Panc1 (cell line): ENCODE measurements at regions not wholly inside any gene's neighbourhood (a gene's known extent, or its start where the extent isn't known, plus 50 kb on each side); places are given as distances from the start of the nearest gene placed in this dataset.

Source experiments
- ATAC-seq: fragments of 200-7000 bp; cut with Tn5 transposase; 2 replicates; pipeline ENCODE4 v1.9.1; 2020; ENCODE audit warnings: mild to moderate bottlenecking, moderate library complexity
- BruUV-seq: library from RNA; stranded (reverse); fragments of 400-500 nt; replicated peaks from 2 replicates; lab custom pipeline; 2021; lab: Mats Ljungman, UMichigan
- CTCF ChIA-PET: fragments of 300-600 bp; sonication (Branson Sonifier 250); formaldehyde crosslinking; loops from one replicate; lab custom pipeline; 2022; ENCODE audit warnings: antibody characterized with exemption; lab: Charles Lee
- POLR2A ChIA-PET: fragments of 300-600 bp; sonication (Branson Sonifier 250); formaldehyde crosslinking; loops from one replicate; lab custom pipeline; 2022; ENCODE audit warnings: antibody characterized with exemption; lab: Charles Lee
- DNase-seq: peaks from one replicate; pipeline ENCODE4 v3.0.0-alpha.2; 2010; ENCODE audit warnings: low read depth, low spot score
- H3K27ac ChIP-seq: 2 replicates; pipeline ENCODE4 v1.5.1; 2011; ENCODE audit warnings: mild to moderate bottlenecking, low read length, inconsistent platforms
- H3K27me3 ChIP-seq: fragments of 200-500 bp; sonication (Bioruptor generic); 2 replicates; pipeline ENCODE4 v1.6.0; 2014; ENCODE audit warnings: low read length, inconsistent platforms; ENCODE audit not compliant: control insufficient read depth, insufficient read depth
- H3K36me3 ChIP-seq: fragments of 200-500 bp; sonication (Bioruptor generic); 2 replicates; pipeline ENCODE4 v1.5.1; 2014; ENCODE audit warnings: inconsistent platforms, mild to moderate bottlenecking, low read length, moderate library complexity; ENCODE audit not compliant: control insufficient read depth, insufficient read depth
- H3K4me1 ChIP-seq: 2 replicates; pipeline ENCODE4 v1.5.1; 2011; ENCODE audit warnings: inconsistent platforms, mild to moderate bottlenecking, low read length, moderate library complexity; ENCODE audit not compliant: control insufficient read depth, insufficient read depth
- H3K4me3 ChIP-seq, 2 experiments: 2 replicates each; pipeline ENCODE4 v1.5.1; 2011 to 2012; ENCODE audit warnings: low read depth in 2 of 2, low read length in 2 of 2, mild to moderate bottlenecking in 2 of 2, inconsistent platforms in 1 of 2, moderate library complexity in 1 of 2
- H3K9me3 ChIP-seq: fragments of 200-500 bp; sonication (Bioruptor generic); 2 replicates; pipeline ENCODE4 v1.5.1; 2014; ENCODE audit warnings: low read depth, mild to moderate bottlenecking, inconsistent platforms, low read length, moderate library complexity; ENCODE audit not compliant: control insufficient read depth, insufficient read depth
- CTCF ChIP-seq: fragments of 450-650 bp; IDR thresholded peaks from 2 replicates; pipeline ENCODE4 v1.5.1; 2017; ENCODE audit warnings: mild to moderate bottlenecking
- POLR2AphosphoS5 ChIP-seq: IDR thresholded peaks from 2 replicates; pipeline ENCODE4 v1.6.1; 2012; ENCODE audit warnings: mild to moderate bottlenecking, low read depth, low read length, moderate library complexity
- REST ChIP-seq, 2 experiments: IDR thresholded peaks; 2 replicates each; pipeline ENCODE4 v1.6.1; 2011 to 2012; ENCODE audit warnings: low read depth in 2 of 2, control low read depth in 1 of 2, low read length in 1 of 2, mild to moderate bottlenecking in 1 of 2, moderate library complexity in 1 of 2; ENCODE audit not compliant: insufficient read depth in 1 of 2
- SIN3A ChIP-seq: IDR thresholded peaks from 2 replicates; pipeline ENCODE4 v1.6.1; 2012; ENCODE audit warnings: low read depth, mild to moderate bottlenecking, low read length, moderate library complexity, borderline replicate concordance; ENCODE audit not compliant: insufficient read depth
- TCF7L2 ChIP-seq: IDR thresholded peaks from 2 replicates; pipeline ENCODE4 v1.6.1; 2011; ENCODE audit warnings: mild to moderate bottlenecking, low read depth, low read length, inconsistent platforms
- in situ Hi-C: cut with HindIII; loops from 2 replicates; pipeline ENCODE4 v1.10.0; 2016; ENCODE audit warnings: low sequenced_read_pairs, low pct_unique_long_range_greater_than_20kb
- intact Hi-C: fragments of 100-400 bp; cut with micrococcal nuclease; formaldehyde crosslinking; loops from one replicate; pipeline ENCODE4 v1.10.0; 2022; ENCODE audit not compliant: unreplicated experiment

- TF ChIP-seq REST (IDR thresholded peaks at IDR 0.05; ENCODE audit: insufficient read depth in 1 of 2, low read depth in 2 of 2, low read length in 1 of 2) (no peak), CTCF (no peak), POLR2AphosphoS5 (no peak), TCF7L2 (no peak), SIN3A (no peak)
- Histone ChIP-seq H3K36me3 (no peaks in the 10 kb centered on the region), H3K4me3 (no peak overlapping the region), H3K4me1 (no peaks in the 10 kb centered on the region), H3K27me3 (peaks cover 8% of the 10 kb centered on the region), H3K27ac (no peak overlapping the region), H3K9me3 (no peaks in the 10 kb centered on the region; the same call in 1 of the 2 replicates)
- DNase-seq, result no peak
- intact Hi-C loops (no loop called here), in situ Hi-C loops (no loop called here)
- no TSS peak for BruUV-seq
- no peak for ATAC-seq
- POLR2A ChIA-PET, result no interaction called here
- CTCF ChIA-PET, result interaction anchor here (0.6 kb wide), 1 partner anchor 348 kb away, joined by 5 read pairs; no protein-coding TSS in a partner anchor
Measured at GRCh38 chr6:110044096-110044495, 66.0 kb downstream of the GPR6 start.

GRCh38 chr6:110044622-110045021 lies 66.5 kb downstream of the GPR6 start:
- H3K9me3 ChIP-seq, result no peaks in the 10 kb centered on the region; the same call in 1 of the 2 replicates
- intact Hi-C loops, result no loop called here
- H3K36me3 ChIP-seq, result no peaks in the 10 kb centered on the region
- CTCF ChIA-PET, result no interaction called here
- no peaks in the 10 kb centered on the region for H3K4me1 ChIP-seq
- peaks cover 13% of the 10 kb centered on the region for H3K27me3 ChIP-seq
- no peak overlapping the region for H3K4me3 ChIP-seq
- no TSS peak for BruUV-seq
- no peak for TF ChIP-seq POLR2AphosphoS5
- TF ChIP-seq SIN3A, result no peak
- TF ChIP-seq TCF7L2, result no peak
- TF ChIP-seq CTCF, result no peak
- TF ChIP-seq REST (IDR thresholded peaks at IDR 0.05; ENCODE audit: insufficient read depth in 1 of 2, low read depth in 2 of 2, low read length in 1 of 2), result no peak
- POLR2A ChIA-PET, result no interaction called here
- ATAC-seq (no peak), DNase-seq (no peak)
- in situ Hi-C loops, result no loop called here
- no peak overlapping the region for H3K27ac ChIP-seq
